ENCODE measurements at regions not wholly inside any gene's neighbourhood (a gene's known extent, or its start where the extent isn't known, plus 50 kb on each side); places are given as distances from the start of the nearest gene placed in this dataset.

- H3K36me3 Mint-ChIP-seq (ENCODE audit: low read depth) = no peaks in the 10 kb centered on the region
- H3K4me1 Mint-ChIP-seq = peaks cover 45% of the 10 kb centered on the region
- DNase-seq (ENCODE audit: low read depth, low spot score) = peak; percentile 65
- peak overlapping the region; percentile 91 for H3K27ac Mint-ChIP-seq (ENCODE audit: unreplicated experiment)
- H3K27me3 Mint-ChIP-seq (ENCODE audit: low read depth) = no peaks in the 10 kb centered on the region
- peaks cover 10% of the 10 kb centered on the region for H3K9me3 Mint-ChIP-seq
- TF ChIP-seq CTCF (conservative IDR thresholded peaks at IDR 0.05) = no peak
- H3K4me3 Mint-ChIP-seq = peak overlapping the region; percentile 58
Measured at GRCh38 chr13:100818711-100819110, 144.1 kb upstream of the TMTC4 start.

GRCh38 chr13:100817928-100818327 is 143.3 kb upstream of the TMTC4 start:
- TF ChIP-seq CTCF (conservative IDR thresholded peaks at IDR 0.05) = no peak
- H3K27ac Mint-ChIP-seq (ENCODE audit: unreplicated experiment) = peak overlapping the region; percentile 91
- no peak overlapping the region for H3K4me3 Mint-ChIP-seq
- H3K36me3 Mint-ChIP-seq (ENCODE audit: low read depth) = no peaks in the 10 kb centered on the region
- peaks cover 46% of the 10 kb centered on the region for H3K4me1 Mint-ChIP-seq
- no peaks in the 10 kb centered on the region for H3K27me3 Mint-ChIP-seq (ENCODE audit: low read depth)
- no peak for DNase-seq (ENCODE audit: low read depth, low spot score)
- peaks cover 10% of the 10 kb centered on the region for H3K9me3 Mint-ChIP-seq

GRCh38 chr13:100815476-100816046 is 141.0 kb upstream of the TMTC4 start:
- Mint-ChIP-seq H3K27ac (ENCODE audit: unreplicated experiment) (peak overlapping the region; percentile 32), H3K36me3 (ENCODE audit: low read depth) (no peaks in the 10 kb centered on the region), H3K4me1 (peaks cover 65% of the 10 kb centered on the region), H3K9me3 (peaks cover 10% of the 10 kb centered on the region), H3K4me3 (peak overlapping the region; percentile 0), H3K27me3 (ENCODE audit: low read depth) (peaks cover 3% of the 10 kb centered on the region)
- no peak for DNase-seq (ENCODE audit: low read depth, low spot score)
- no peak for TF ChIP-seq CTCF (conservative IDR thresholded peaks at IDR 0.05)

- Mint-ChIP-seq H3K4me1 (peaks cover 71% of the 10 kb centered on the region), H3K27me3 (ENCODE audit: low read depth) (peaks cover 3% of the 10 kb centered on the region), H3K27ac (ENCODE audit: unreplicated experiment) (no peak overlapping the region), H3K9me3 (peaks cover 8% of the 10 kb centered on the region), H3K4me3 (no peak overlapping the region), H3K36me3 (ENCODE audit: low read depth) (no peaks in the 10 kb centered on the region)
- TF ChIP-seq CTCF (conservative IDR thresholded peaks at IDR 0.05) = no peak
- no peak for DNase-seq (ENCODE audit: low read depth, low spot score)
Measured at GRCh38 chr13:100812982-100813584, 138.5 kb upstream of the TMTC4 start.

GRCh38 chr13:100811928-100812327 is 137.3 kb upstream of the TMTC4 start:
- Mint-ChIP-seq H3K27me3 (ENCODE audit: low read depth) (peaks cover 3% of the 10 kb centered on the region), H3K4me1 (peaks cover 74% of the 10 kb centered on the region), H3K36me3 (ENCODE audit: low read depth) (no peaks in the 10 kb centered on the region), H3K9me3 (no peaks in the 10 kb centered on the region), H3K27ac (ENCODE audit: unreplicated experiment) (no peak overlapping the region), H3K4me3 (peak overlapping the region; percentile 52)
- DNase-seq (ENCODE audit: low read depth, low spot score) = no peak
- no peak for TF ChIP-seq CTCF (conservative IDR thresholded peaks at IDR 0.05)

All from neural crest cell (in vitro differentiated cells).